Lower leg skin (tissue), 4 donors: ENCODE measurements at regions not wholly inside any gene's neighbourhood (a gene's known extent, or its start where the extent isn't known, plus 50 kb on each side); places are given as distances from the start of the nearest gene placed in this dataset.

Experiments used
- DNase-seq, 2 donors: peaks; one replicate each; pipeline ENCODE4 v3.0.0-alpha.2; 2019; ENCODE audit warnings: low spot score in 2 of 2
- H3K4me3 ChIP-seq: fragments of 200-600 bp; sonication (generic); 2 replicates; pipeline ENCODE4 v1.5.1; 2017; ENCODE audit warnings: mild to moderate bottlenecking, low read depth; ENCODE audit not compliant: poor library complexity, severe bottlenecking
- CTCF ChIP-seq, 3 donors: fragments of 450-650 bp; IDR thresholded peaks; one replicate each; pipeline ENCODE4 v1.5.1; 2016; ENCODE audit warnings: antibody characterized with exemption in 3 of 3, mild to moderate bottlenecking in 3 of 3, moderate library complexity in 2 of 3
- POLR2A ChIP-seq, 2 donors: fragments of 450-650 bp; IDR thresholded peaks; one replicate each; pipeline ENCODE4 v1.6.1; 2016 to 2017; ENCODE audit warnings: antibody characterized with exemption in 2 of 2, mild to moderate bottlenecking in 1 of 2, moderate library complexity in 1 of 2
- WGBS, 2 donors: methylation state at CpG; one replicate each; pipeline ENCODE4 v1.1.5; 2018; 5-methylcytosine and 5-hydroxymethylcytosine counted together
- intact Hi-C: fragments of 100-400 bp; cut with DNase I; formaldehyde crosslinking; loops from one replicate; pipeline ENCODE4 v1.15.0; 2023; ENCODE audit warnings: low total_unique reads

- 91 to 94% methylated on average over 5 of the region's 5 CpGs for WGBS, 2 donors
- no peak for DNase-seq
- TF ChIP-seq CTCF (IDR thresholded peaks at IDR 0.05): no peak
- no peak for TF ChIP-seq POLR2A (IDR thresholded peaks at IDR 0.05)
- no peak overlapping the region for H3K4me3 ChIP-seq
- intact Hi-C loops: no loop called here
Observed at GRCh38 chr4:111675746-111676145, 469.5 kb upstream of the FAM241A start.

- intact Hi-C loops: no loop called here
- no peak for DNase-seq
- H3K4me3 ChIP-seq: no peak overlapping the region
- TF ChIP-seq POLR2A (IDR thresholded peaks at IDR 0.05) (no peak), CTCF (IDR thresholded peaks at IDR 0.05) (no peak)
Observed at GRCh38 chr4:111676533-111676932, 468.7 kb upstream of the FAM241A start.

- no peak overlapping the region for H3K4me3 ChIP-seq
- intact Hi-C loops: no loop called here
- WGBS, 2 donors: 19 to 21% methylated on average over 1 of the region's 1 CpG
- DNase-seq: no peak
- TF ChIP-seq POLR2A (IDR thresholded peaks at IDR 0.05) (no peak), CTCF (IDR thresholded peaks at IDR 0.05) (no peak)
Observed at GRCh38 chr4:111678479-111678878, 466.8 kb upstream of the FAM241A start.

GRCh38 chr4:111678908-111679307 is 466.3 kb upstream of the FAM241A start:
- no peak for DNase-seq
- no peak overlapping the region for H3K4me3 ChIP-seq
- no peak for TF ChIP-seq CTCF (IDR thresholded peaks at IDR 0.05)
- no peak for TF ChIP-seq POLR2A (IDR thresholded peaks at IDR 0.05)
- intact Hi-C loops: no loop called here
- 72 to 76% methylated on average over 5 of the region's 5 CpGs for WGBS, 2 donors

GRCh38 chr4:111681270-111681669 is 464.0 kb upstream of the FAM241A start:
- intact Hi-C loops: no loop called here
- no peak for TF ChIP-seq POLR2A (IDR thresholded peaks at IDR 0.05)
- no peak for TF ChIP-seq CTCF (IDR thresholded peaks at IDR 0.05)
- H3K4me3 ChIP-seq: no peak overlapping the region
- 81 to 86% methylated on average over 3 of the region's 3 CpGs for WGBS, 2 donors
- no peak for DNase-seq

- WGBS, 2 donors: 84 to 85% methylated on average over 7 of the region's 7 CpGs
- DNase-seq: no peak
- no peak overlapping the region for H3K4me3 ChIP-seq
- no peak for TF ChIP-seq CTCF (IDR thresholded peaks at IDR 0.05)
- no peak for TF ChIP-seq POLR2A (IDR thresholded peaks at IDR 0.05)
- intact Hi-C loops: no loop called here
Observed at GRCh38 chr4:111681751-111682150, 463.5 kb upstream of the FAM241A start.
